ENCODE measurements at regions not wholly inside any gene's neighbourhood (a gene's known extent, or its start where the extent isn't known, plus 50 kb on each side); places are given as distances from the start of the nearest gene placed in this dataset.
"Not testable (repeated sequence)": the region's sequence is repeated elsewhere in the genome, so short reads cannot be mapped to it uniquely, and the experiment has no call there.

- H3K9me3 ChIP-seq (ENCODE audit: control insufficient read depth, insufficient read depth, low read length); H3K27me3 ChIP-seq (ENCODE audit: control insufficient read depth, insufficient read depth, low read length); DNase-seq (ENCODE audit: low read depth, low spot score); CTCF ChIA-PET; H3K4me3 ChIP-seq (ENCODE audit: low read depth, low read length); H3K27ac ChIP-seq (ENCODE audit: low read depth, low read length); POLR2A ChIA-PET: not testable (repeated sequence)
Measured at GRCh38 chr3:198138205-198138604, 178.2 kb downstream of the LMLN start.

- POLR2A ChIA-PET; DNase-seq (ENCODE audit: low read depth, low spot score); H3K9me3 ChIP-seq (ENCODE audit: control insufficient read depth, insufficient read depth, low read length); CTCF ChIA-PET; H3K4me3 ChIP-seq (ENCODE audit: low read depth, low read length); H3K27ac ChIP-seq (ENCODE audit: low read depth, low read length); H3K27me3 ChIP-seq (ENCODE audit: control insufficient read depth, insufficient read depth, low read length): not testable (repeated sequence)
Measured at GRCh38 chr3:198139037-198139436, 179.0 kb downstream of the LMLN start.

GRCh38 chr3:198139513-198140167 lies 179.6 kb downstream of the LMLN start:
- DNase-seq (ENCODE audit: low read depth, low spot score); CTCF ChIA-PET; H3K27ac ChIP-seq (ENCODE audit: low read depth, low read length); H3K4me3 ChIP-seq (ENCODE audit: low read depth, low read length); H3K27me3 ChIP-seq (ENCODE audit: control insufficient read depth, insufficient read depth, low read length); POLR2A ChIA-PET; H3K9me3 ChIP-seq (ENCODE audit: control insufficient read depth, insufficient read depth, low read length): not testable (repeated sequence)

- H3K27ac ChIP-seq (ENCODE audit: low read depth, low read length); H3K27me3 ChIP-seq (ENCODE audit: control insufficient read depth, insufficient read depth, low read length); H3K9me3 ChIP-seq (ENCODE audit: control insufficient read depth, insufficient read depth, low read length); DNase-seq (ENCODE audit: low read depth, low spot score); H3K4me3 ChIP-seq (ENCODE audit: low read depth, low read length); CTCF ChIA-PET; POLR2A ChIA-PET: not testable (repeated sequence)
Measured at GRCh38 chr3:198143300-198144137, 183.5 kb downstream of the LMLN start.

GRCh38 chr3:198145231-198145784 lies 185.3 kb downstream of the LMLN start:
- POLR2A ChIA-PET; H3K4me3 ChIP-seq (ENCODE audit: low read depth, low read length); H3K27ac ChIP-seq (ENCODE audit: low read depth, low read length); H3K27me3 ChIP-seq (ENCODE audit: control insufficient read depth, insufficient read depth, low read length); CTCF ChIA-PET; H3K9me3 ChIP-seq (ENCODE audit: control insufficient read depth, insufficient read depth, low read length): not testable (repeated sequence)
- peak; percentile 16 for DNase-seq (ENCODE audit: low read depth, low spot score)

GRCh38 chr3:198146070-198146469 lies 186.1 kb downstream of the LMLN start:
- peak; percentile 2 for DNase-seq (ENCODE audit: low read depth, low spot score)
- H3K9me3 ChIP-seq (ENCODE audit: control insufficient read depth, insufficient read depth, low read length); H3K27me3 ChIP-seq (ENCODE audit: control insufficient read depth, insufficient read depth, low read length); H3K4me3 ChIP-seq (ENCODE audit: low read depth, low read length); CTCF ChIA-PET; H3K27ac ChIP-seq (ENCODE audit: low read depth, low read length); POLR2A ChIA-PET: not testable (repeated sequence)

GRCh38 chr3:198146559-198147164 lies 186.6 kb downstream of the LMLN start:
- H3K9me3 ChIP-seq (ENCODE audit: control insufficient read depth, insufficient read depth, low read length); DNase-seq (ENCODE audit: low read depth, low spot score); H3K27ac ChIP-seq (ENCODE audit: low read depth, low read length); H3K27me3 ChIP-seq (ENCODE audit: control insufficient read depth, insufficient read depth, low read length); CTCF ChIA-PET; POLR2A ChIA-PET; H3K4me3 ChIP-seq (ENCODE audit: low read depth, low read length): not testable (repeated sequence)

GRCh38 chr3:198147213-198147612 lies 187.2 kb downstream of the LMLN start:
- POLR2A ChIA-PET; H3K27ac ChIP-seq (ENCODE audit: low read depth, low read length); DNase-seq (ENCODE audit: low read depth, low spot score): not testable (repeated sequence)

GRCh38 chr3:198147993-198148392 lies 188.0 kb downstream of the LMLN start:
- H3K27ac ChIP-seq (ENCODE audit: low read depth, low read length); CTCF ChIA-PET; POLR2A ChIA-PET; DNase-seq (ENCODE audit: low read depth, low spot score); H3K9me3 ChIP-seq (ENCODE audit: control insufficient read depth, insufficient read depth, low read length); H3K4me3 ChIP-seq (ENCODE audit: low read depth, low read length); H3K27me3 ChIP-seq (ENCODE audit: control insufficient read depth, insufficient read depth, low read length): not testable (repeated sequence)

More at GRCh38 chr3:198147213-198147612, 187.2 kb downstream of the LMLN start:
- H3K4me3 ChIP-seq (ENCODE audit: low read depth, low read length); H3K27me3 ChIP-seq (ENCODE audit: control insufficient read depth, insufficient read depth, low read length); H3K9me3 ChIP-seq (ENCODE audit: control insufficient read depth, insufficient read depth, low read length); CTCF ChIA-PET: not testable (repeated sequence)

GRCh38 chr3:198149904-198150303 lies 189.9 kb downstream of the LMLN start:
- H3K27ac ChIP-seq (ENCODE audit: low read depth, low read length); CTCF ChIA-PET; H3K27me3 ChIP-seq (ENCODE audit: control insufficient read depth, insufficient read depth, low read length); POLR2A ChIA-PET; H3K9me3 ChIP-seq (ENCODE audit: control insufficient read depth, insufficient read depth, low read length); H3K4me3 ChIP-seq (ENCODE audit: low read depth, low read length); DNase-seq (ENCODE audit: low read depth, low spot score): not testable (repeated sequence)

GRCh38 chr3:198151867-198152266 lies 191.8 kb downstream of the LMLN start:
- H3K4me3 ChIP-seq (ENCODE audit: low read depth, low read length); H3K9me3 ChIP-seq (ENCODE audit: control insufficient read depth, insufficient read depth, low read length); DNase-seq (ENCODE audit: low read depth, low spot score); POLR2A ChIA-PET; CTCF ChIA-PET; H3K27me3 ChIP-seq (ENCODE audit: control insufficient read depth, insufficient read depth, low read length); H3K27ac ChIP-seq (ENCODE audit: low read depth, low read length): not testable (repeated sequence)

- H3K27ac ChIP-seq (ENCODE audit: low read depth, low read length); POLR2A ChIA-PET; H3K9me3 ChIP-seq (ENCODE audit: control insufficient read depth, insufficient read depth, low read length); CTCF ChIA-PET; H3K27me3 ChIP-seq (ENCODE audit: control insufficient read depth, insufficient read depth, low read length); DNase-seq (ENCODE audit: low read depth, low spot score); H3K4me3 ChIP-seq (ENCODE audit: low read depth, low read length): not testable (repeated sequence)
Measured at GRCh38 chr3:198155771-198156170, 195.8 kb downstream of the LMLN start.

Measured in AG04450 (cell line).